ENCODE measurements at regions not wholly inside any gene's neighbourhood (a gene's known extent, or its start where the extent isn't known, plus 50 kb on each side); places are given as distances from the start of the nearest gene placed in this dataset.
A peak's percentile ranks its signal among the peaks of the same experiment; 100 is the strongest.
"Not testable (repeated sequence)": the region's sequence is repeated elsewhere in the genome, so short reads cannot be mapped to it uniquely, and the experiment has no call there.

GRCh38 chr5:177664737-177665136 is 64.8 kb downstream of the B4GALT7 start:
- H3K4me3 ChIP-seq, H3K27ac ChIP-seq: not testable (repeated sequence)

- not testable (repeated sequence) for H3K27ac ChIP-seq, H3K4me3 ChIP-seq
Measured at GRCh38 chr5:177665172-177665571, 65.2 kb downstream of the B4GALT7 start.

GRCh38 chr5:177665960-177666359 is 66.0 kb downstream of the B4GALT7 start:
- H3K27ac ChIP-seq, H3K4me3 ChIP-seq: not testable (repeated sequence)

- H3K4me3 ChIP-seq: peak overlapping the region in 1 of 7 experiments; percentile 27
- H3K27ac ChIP-seq: not testable (repeated sequence)
Measured at GRCh38 chr5:177671035-177671754, 71.3 kb downstream of the B4GALT7 start.

GRCh38 chr5:177671755-177672690 is 72.1 kb downstream of the B4GALT7 start:
- Histone ChIP-seq H3K4me3 (peak overlapping the region; percentile 38 to 60 (median 55)), H3K27ac (peak overlapping the region in 7 of 21 experiments; percentile 69 to 82 (median 76))

Measured in skin epidermis (tissue), 12 donors.